Left ventricle myocardium inferior (tissue), 1 donor: ENCODE measurements at regions not wholly inside any gene's neighbourhood (a gene's known extent, or its start where the extent isn't known, plus 50 kb on each side); places are given as distances from the start of the nearest gene placed in this dataset.
"Not testable (repeated sequence)": the region's sequence is repeated elsewhere in the genome, so short reads cannot be mapped to it uniquely, and the experiment has no call there.

Experiments
- DNase-seq: peaks from one replicate; pipeline ENCODE4 v3.0.0-alpha.2; 2020
- H3K27ac ChIP-seq: fragments of 200-600 bp; replicated peaks from 2 replicates; pipeline ENCODE4 v1.8.0; 2021
- H3K27me3 ChIP-seq: fragments of 200-600 bp; 2 replicates; pipeline ENCODE4 v1.8.0; 2021; ENCODE audit warnings: low read depth
- H3K36me3 ChIP-seq: fragments of 200-600 bp; 2 replicates; pipeline ENCODE4 v1.8.0; 2021
- H3K4me1 ChIP-seq: fragments of 200-600 bp; 2 replicates; pipeline ENCODE4 v1.8.0; 2021
- H3K4me3 ChIP-seq: fragments of 200-600 bp; 2 replicates; pipeline ENCODE4 v1.8.0; 2021; ENCODE audit warnings: mild to moderate bottlenecking, moderate library complexity
- H3K9me3 ChIP-seq: fragments of 200-600 bp; replicated peaks from 2 replicates; pipeline ENCODE4 v1.8.0; 2021
- intact Hi-C: fragments of 100-400 bp; cut with micrococcal nuclease; formaldehyde crosslinking; loops from one replicate; pipeline ENCODE4 v1.11.0; 2022
- TF ChIP-seq, protein P1 (sequence below): fragments of 200-600 bp; IDR thresholded peaks from 2 replicates; pipeline ENCODE4 v1.8.0; 2021; ENCODE audit warnings: antibody characterized with exemption, mild to moderate bottlenecking, borderline replicate concordance
- donor health status: DM: no; HTN: yes; CAD: no; lungs with severe emphysema.

DNA sequence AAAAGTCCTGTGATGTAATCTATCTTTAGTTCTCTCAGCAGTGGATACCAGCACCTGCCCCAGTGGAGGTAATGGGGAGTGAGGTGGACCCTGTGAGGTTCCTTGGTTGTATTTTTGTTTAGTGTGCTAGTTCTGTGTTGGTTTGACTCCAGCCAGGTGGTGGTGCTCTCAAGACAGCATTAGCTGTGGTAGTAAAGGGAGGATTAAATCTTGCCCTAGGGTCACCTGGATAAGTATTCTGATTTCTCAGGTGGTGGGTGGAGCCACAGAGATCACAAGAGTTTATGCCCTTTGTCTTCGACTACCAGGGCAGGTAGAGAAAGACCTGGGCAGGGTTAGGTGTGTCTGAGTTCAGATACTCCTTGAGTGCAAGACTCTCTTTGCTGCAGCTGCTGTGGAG is 176.3 kb upstream of the EDA2R start:
- H3K4me3 ChIP-seq: no peak overlapping the region
- no peak overlapping the region for H3K27ac ChIP-seq
- DNase-seq: no peak
- H3K9me3 ChIP-seq: peaks cover 15% of the 10 kb centered on the region
- TF ChIP-seq, protein P1, sequence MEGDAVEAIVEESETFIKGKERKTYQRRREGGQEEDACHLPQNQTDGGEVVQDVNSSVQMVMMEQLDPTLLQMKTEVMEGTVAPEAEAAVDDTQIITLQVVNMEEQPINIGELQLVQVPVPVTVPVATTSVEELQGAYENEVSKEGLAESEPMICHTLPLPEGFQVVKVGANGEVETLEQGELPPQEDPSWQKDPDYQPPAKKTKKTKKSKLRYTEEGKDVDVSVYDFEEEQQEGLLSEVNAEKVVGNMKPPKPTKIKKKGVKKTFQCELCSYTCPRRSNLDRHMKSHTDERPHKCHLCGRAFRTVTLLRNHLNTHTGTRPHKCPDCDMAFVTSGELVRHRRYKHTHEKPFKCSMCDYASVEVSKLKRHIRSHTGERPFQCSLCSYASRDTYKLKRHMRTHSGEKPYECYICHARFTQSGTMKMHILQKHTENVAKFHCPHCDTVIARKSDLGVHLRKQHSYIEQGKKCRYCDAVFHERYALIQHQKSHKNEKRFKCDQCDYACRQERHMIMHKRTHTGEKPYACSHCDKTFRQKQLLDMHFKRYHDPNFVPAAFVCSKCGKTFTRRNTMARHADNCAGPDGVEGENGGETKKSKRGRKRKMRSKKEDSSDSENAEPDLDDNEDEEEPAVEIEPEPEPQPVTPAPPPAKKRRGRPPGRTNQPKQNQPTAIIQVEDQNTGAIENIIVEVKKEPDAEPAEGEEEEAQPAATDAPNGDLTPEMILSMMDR: no peak
- no peaks in the 10 kb centered on the region for H3K4me1 ChIP-seq
- intact Hi-C loops: no loop called here
- no peaks in the 10 kb centered on the region for H3K27me3 ChIP-seq
- no peaks in the 10 kb centered on the region for H3K36me3 ChIP-seq

DNA sequence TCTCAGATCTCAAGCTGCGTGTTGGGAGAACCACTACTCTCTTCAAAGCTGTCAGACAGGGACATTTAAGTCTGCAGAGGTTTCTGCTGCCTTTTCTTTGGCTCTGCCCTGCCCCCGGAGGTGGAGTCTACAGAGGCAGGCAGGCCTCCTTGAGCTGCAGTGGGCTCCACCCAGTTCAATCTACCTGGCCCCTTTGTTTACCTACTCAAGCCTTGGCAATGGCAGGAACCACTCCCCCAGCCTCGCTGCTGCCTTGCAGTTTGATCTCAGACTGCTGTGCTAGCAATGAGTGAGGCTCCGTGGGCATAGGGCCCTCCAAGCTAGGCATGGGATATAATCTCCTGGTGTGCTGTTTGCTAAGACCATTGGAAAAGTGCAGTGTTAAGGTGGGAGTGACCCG is 155.6 kb upstream of the EDA2R start:
- H3K36me3 ChIP-seq, H3K27me3 ChIP-seq, H3K9me3 ChIP-seq, DNase-seq, H3K4me1 ChIP-seq, H3K27ac ChIP-seq, H3K4me3 ChIP-seq, intact Hi-C loops: not testable (repeated sequence)

DNA sequence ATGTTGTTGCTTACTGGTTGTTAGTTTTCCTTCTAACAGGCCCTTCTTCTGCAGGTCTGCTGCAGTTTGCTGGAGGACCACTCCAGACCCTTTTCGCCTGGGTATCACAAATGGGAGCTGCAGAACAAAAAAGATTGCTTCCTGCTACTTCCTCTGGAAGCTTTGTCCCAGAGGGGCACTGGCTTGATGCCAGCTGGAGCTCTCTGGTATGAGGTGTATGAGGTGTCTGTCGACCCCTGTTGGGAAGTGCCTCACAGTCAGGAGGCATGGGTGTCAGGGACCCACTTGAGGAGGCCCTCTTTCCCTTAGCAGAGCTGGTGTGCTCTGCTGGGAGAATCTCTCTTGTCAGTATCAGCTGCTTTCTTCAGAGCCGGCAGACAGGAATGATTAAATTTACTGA is 127.4 kb upstream of the EDA2R start:
- Histone ChIP-seq H3K4me1 (no peaks in the 10 kb centered on the region), H3K27me3 (no peaks in the 10 kb centered on the region), H3K36me3 (no peaks in the 10 kb centered on the region), H3K9me3 (no peaks in the 10 kb centered on the region), H3K27ac (no peak overlapping the region), H3K4me3 (no peak overlapping the region)
- no peak for DNase-seq
- TF ChIP-seq, protein P1: no peak
- intact Hi-C loops: no loop called here

DNA sequence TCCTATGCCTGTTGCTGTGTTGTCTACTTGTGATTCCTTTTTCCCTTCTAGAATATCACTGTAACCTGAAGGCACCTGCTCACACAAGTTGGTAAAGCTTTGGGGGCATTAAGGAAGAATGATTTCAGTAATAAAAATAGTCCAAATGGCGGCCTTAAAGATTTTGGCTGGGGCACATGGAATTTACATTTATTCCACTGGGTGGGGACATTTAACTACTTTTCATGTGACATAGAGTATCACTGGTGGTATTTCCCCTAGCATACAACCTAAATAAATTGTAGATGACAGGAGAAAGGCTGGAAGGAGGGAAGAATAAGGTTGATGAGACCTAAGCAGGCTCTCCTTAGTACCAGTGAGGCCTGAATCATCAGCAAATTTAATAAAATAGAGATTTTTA is 121.8 kb upstream of the EDA2R start:
- no peaks in the 10 kb centered on the region for H3K9me3 ChIP-seq
- no peaks in the 10 kb centered on the region for H3K27me3 ChIP-seq
- no peak overlapping the region for H3K27ac ChIP-seq
- H3K36me3 ChIP-seq: no peaks in the 10 kb centered on the region
- no peak overlapping the region for H3K4me3 ChIP-seq
- DNase-seq: no peak
- TF ChIP-seq, protein P1: peak; percentile 19
- no peaks in the 10 kb centered on the region for H3K4me1 ChIP-seq
- intact Hi-C loops: no loop called here

DNA sequence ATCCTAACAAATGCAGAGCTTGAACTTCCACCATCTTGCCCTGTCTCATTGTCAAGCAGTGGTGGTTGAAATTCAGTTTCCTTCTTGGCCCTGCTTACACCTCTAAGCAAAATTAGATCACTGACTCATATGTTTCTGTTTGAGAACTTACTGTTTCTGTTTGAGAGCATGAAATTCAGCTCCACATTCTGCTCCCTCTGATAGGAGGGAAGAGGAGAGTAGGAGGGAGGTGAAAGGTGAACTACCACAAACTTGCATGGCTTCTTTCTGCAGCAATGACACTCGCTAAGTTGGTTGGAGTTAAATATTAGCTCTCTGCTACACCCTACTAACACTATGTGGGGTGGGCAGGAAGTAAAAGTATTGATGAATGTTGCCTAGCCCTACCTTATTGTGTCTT is 117.8 kb upstream of the EDA2R start:
- Histone ChIP-seq H3K27ac (no peak overlapping the region), H3K4me3 (no peak overlapping the region), H3K9me3 (no peaks in the 10 kb centered on the region), H3K4me1 (no peaks in the 10 kb centered on the region), H3K27me3 (no peaks in the 10 kb centered on the region), H3K36me3 (no peaks in the 10 kb centered on the region)
- intact Hi-C loops: no loop called here
- TF ChIP-seq, protein P1: no peak
- DNase-seq: no peak

DNA sequence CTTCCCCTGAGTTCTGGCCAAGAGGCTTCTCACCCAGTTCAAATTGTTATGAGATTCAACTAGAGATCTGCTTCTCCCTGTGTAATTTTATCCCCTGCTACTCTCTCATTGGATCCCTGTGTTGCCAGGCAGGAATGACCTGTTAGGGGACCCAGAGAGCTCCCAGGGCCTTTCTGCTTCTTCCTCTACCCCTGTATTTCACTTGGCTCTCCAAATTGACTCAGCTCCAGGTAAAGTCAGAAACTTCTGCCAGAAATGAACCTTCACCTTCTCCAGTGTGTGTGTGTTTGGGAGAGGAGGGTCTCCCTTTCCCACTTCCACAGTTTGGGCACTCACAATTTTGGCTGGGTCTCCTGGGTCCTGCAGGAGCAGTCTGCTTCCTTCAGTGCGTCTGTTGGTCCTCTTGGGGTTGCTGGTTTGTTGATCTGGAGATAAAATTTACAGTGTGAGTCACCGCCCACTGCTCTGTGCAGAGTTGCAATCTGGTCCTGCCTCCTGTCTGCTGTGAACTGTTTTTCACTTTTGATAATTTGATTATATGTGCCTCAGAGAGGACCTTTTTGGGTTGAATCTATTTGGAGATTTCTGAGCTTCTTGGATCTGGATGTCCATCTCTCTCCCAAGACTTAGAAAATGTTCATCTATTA is 112.4 kb upstream of the EDA2R start:
- Histone ChIP-seq H3K27ac (no peak overlapping the region), H3K9me3 (no peaks in the 10 kb centered on the region), H3K4me3 (no peak overlapping the region), H3K36me3 (no peaks in the 10 kb centered on the region), H3K27me3 (no peaks in the 10 kb centered on the region), H3K4me1 (no peaks in the 10 kb centered on the region)
- no peak for DNase-seq
- TF ChIP-seq, protein P1: no peak
- intact Hi-C loops: no loop called here

DNA sequence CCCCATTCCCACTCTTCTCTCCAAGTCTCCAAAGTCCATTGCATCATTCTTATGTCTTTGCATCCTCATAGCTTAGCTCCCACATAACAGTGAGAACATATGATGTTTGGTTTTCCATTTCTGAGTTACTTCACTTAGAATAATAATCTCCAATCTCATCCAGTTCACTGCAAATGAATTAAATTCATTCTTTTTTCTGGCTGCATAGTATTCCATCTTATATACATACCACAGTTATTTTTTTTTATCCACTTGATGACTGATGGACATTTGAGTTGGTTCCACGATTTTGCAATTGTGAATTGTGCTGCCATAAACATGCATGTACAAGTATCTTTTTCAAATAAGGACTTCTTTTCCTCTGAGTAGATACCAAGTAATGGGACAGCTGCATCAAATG is 105.6 kb upstream of the EDA2R start:
- H3K9me3 ChIP-seq: peaks cover 11% of the 10 kb centered on the region
- H3K4me3 ChIP-seq, H3K36me3 ChIP-seq, intact Hi-C loops, H3K4me1 ChIP-seq, DNase-seq, H3K27me3 ChIP-seq, H3K27ac ChIP-seq: not testable (repeated sequence)
